RPMI7951 (cell line): ENCODE measurements at regions not wholly inside any gene's neighbourhood (a gene's known extent, or its start where the extent isn't known, plus 50 kb on each side); places are given as distances from the start of the nearest gene placed in this dataset.
"Not testable (repeated sequence)": the region's sequence is repeated elsewhere in the genome, so short reads cannot be mapped to it uniquely, and the experiment has no call there.

Experiments
- DNase-seq: peaks from one replicate; pipeline ENCODE4 v3.0.0-alpha.2; 2012; ENCODE audit warnings: low read depth

DNA sequence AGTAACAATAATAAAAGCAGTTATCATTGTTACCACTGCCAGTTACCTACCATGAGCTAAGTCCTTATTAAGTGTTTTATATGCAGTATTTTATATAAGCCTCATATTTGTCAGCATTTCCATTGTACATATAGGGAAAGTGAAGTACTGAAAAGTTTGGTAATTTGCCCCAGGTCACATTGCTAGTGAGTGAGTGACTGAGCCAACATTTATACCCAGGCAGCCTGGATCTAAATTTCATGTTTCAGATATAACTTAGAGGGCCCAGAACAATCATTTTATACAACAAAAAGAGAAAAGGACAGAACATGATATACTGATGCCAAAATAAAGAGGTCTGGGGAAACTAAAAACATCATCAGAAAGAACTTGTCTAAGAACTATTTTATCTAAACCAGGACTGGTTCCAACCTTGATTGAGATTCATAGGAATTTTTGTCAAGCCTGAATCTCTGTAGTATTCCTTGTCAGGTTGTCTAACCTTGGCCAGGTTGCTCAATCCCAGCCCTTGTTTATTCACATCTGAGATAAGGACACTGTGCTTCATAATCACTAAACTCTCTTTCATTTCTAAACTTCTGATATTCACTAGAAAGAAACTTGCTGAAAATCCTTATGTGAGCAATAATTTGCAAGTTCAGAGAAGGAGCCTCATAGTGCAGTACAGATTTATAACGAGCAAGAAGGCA is 308.2 kb downstream of the IPMK start:
- DNase-seq, result no peak

GRCh38 chr10:57955076-57955475 is 312.6 kb downstream of the IPMK start:
- DNase-seq, result peak; percentile 64

DNA sequence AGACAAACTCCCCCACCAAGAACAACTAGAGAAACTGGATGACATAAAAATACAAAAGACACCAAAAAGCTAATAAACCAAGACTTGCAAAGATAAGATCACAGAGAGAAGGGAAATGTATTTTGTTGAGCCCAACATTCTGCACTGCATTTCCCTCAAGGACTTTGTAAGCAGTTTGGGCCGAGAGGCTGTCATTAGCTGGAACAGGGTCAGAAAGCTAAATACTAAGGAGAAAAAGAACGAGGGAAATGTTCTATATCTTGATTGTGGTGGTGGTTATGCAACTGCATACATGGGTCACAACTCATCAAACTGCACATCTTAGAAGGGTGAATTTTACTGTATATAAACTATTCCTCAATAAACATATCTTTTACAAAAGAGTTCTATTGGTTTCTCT is 315.0 kb downstream of the IPMK start:
- DNase-seq, result peak; percentile 14

- DNase-seq, result no peak
Observed at GRCh38 chr10:57950442-57950974, 317.2 kb downstream of the IPMK start.

- peak; percentile 53 for DNase-seq
Observed at GRCh38 chr10:57948796-57949195, 318.9 kb downstream of the IPMK start.

- DNase-seq, result no peak
Observed at GRCh38 chr10:57946833-57947232, 320.9 kb downstream of the IPMK start.

- no peak for DNase-seq
Observed at GRCh38 chr10:57943701-57944100, 324.0 kb downstream of the IPMK start.

GRCh38 chr10:57925045-57925444 is 342.6 kb downstream of the IPMK start:
- DNase-seq, result no peak

GRCh38 chr10:57921140-57921539 is 346.6 kb downstream of the IPMK start:
- no peak for DNase-seq

DNA sequence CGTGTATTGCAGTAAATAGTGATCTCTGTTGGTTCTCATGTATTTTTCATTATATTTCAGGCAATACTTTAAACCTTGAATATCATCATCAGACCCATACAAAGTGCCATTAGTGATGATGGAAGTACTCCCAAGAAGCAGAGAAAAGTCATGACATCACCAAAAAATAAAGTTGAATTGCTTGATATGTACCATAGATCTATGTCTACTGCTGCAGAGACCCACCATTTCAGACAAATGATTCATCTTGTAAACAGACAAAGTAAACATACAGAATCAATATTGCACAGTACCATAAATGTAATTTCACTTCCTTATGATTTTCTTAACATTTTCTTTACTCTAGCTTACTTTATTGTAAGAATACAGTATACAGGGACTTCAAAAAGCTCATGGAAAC is 347.8 kb downstream of the IPMK start:
- no peak for DNase-seq

DNA sequence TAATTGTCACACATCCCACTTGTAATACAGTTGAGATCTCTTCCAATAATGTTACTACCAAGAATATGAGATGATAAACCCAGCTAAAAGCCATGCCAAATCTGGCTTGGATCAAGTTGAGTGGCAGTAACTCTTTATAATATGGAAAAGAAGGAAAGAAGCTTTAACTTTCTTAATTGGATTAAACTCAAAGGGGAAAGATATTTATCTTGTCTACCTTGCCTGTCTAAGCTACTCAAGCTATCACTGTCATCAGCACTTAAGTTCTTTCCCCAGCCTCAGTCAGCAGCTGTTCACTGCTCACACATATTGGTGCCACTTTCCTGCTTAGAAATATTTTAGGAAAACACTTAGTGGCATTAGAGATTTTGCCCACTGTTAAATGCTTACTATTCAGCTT is 350.7 kb downstream of the IPMK start:
- no peak for DNase-seq

DNA sequence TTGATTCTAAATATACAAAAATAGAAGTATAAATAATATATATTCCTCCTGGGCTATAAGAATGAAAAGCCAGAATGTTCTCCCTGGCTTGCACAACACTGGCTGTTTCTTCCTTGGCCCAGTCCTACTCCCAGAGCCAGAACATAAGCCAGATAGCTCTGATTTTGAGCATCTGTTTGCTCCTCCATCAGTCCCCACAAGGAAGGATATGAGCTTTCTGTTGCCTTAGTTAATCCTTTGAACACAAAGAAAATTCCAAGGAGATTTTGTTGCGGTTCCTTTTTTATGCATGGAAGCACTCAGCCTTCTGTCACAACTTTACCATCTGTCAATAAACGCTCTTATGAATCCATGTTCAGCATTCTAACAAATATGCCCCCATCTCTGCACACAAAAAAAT is 361.8 kb downstream of the IPMK start:
- no peak for DNase-seq

- DNase-seq, result no peak
Observed at GRCh38 chr10:57905010-57905409, 362.7 kb downstream of the IPMK start.

DNA sequence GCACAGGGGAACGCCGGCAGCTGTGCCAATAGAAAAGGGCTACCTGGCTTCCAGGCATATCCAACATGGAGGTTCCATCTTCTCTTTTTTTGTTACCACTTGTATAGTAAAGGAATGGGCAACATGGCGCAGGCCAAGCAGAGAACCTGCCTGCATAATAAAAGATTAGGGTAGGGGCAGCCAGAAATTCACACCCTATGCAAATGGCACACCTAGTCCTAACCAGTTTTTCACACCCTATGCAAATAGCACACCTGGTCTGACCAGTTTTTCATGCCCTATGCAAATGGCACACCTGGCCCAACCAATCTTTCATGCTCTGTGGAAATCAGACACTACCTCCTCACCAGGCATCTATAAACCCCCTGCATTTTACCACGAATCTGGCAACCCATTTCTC is 369.5 kb downstream of the IPMK start:
- DNase-seq, result no peak

DNA sequence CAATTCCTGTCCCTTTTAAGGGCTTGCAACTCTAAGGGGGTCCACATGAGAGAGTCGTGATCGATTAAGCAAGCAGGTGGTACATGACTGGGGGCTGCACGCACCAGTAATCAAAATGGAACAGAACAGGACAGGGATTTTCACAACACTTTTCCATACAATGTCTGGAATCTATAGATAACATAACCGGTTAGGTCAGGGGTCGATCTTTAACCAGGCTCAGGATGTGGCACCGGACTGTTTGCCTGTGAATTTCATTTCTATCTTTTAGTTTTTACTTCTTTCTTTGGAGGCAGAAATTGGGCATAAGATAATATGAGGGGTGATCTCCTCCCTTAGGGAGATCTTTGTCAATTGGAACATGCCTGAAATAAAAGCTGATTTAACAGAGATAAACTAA is 370.1 kb downstream of the IPMK start:
- DNase-seq, result no peak

- DNase-seq, result no peak
Observed at GRCh38 chr10:57894361-57894760, 373.3 kb downstream of the IPMK start.

DNA sequence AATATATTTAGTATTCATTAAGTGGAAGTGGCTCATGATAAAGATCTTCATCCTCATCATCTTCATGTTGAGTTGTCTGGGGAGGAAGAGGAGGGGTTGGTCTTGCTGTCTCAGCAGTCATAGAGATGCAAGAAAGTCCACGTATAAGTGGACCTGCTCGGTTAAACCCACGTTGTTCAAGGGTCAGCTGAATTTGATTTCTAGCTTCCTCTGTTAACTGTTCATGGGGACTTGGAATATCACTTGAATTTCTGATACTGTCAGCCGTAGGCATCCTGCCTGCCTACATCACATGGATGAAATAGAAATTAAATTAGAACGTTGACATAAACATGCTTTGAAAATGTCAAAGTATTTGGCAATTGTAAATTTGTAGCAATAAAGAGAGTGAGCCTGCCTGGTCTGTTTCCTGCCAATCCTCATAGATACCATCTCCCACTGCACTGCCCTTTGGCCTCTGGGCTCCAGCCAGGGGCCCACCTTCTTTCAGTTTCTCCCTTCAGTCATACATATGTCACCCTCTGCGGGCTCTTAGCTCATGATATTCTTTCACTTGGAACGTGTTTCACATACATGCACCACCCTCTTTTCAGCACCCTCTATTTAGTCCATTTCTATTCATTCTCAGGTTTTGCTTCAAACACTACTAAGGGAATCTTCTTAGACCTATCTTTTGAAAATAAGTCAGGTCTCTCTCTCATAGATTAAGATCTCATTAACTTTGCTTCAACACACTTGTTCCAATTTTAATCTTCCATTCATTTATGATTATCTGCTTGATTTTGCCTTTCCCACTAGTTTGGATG is 376.3 kb downstream of the IPMK start:
- peak; percentile 5 for DNase-seq

DNA sequence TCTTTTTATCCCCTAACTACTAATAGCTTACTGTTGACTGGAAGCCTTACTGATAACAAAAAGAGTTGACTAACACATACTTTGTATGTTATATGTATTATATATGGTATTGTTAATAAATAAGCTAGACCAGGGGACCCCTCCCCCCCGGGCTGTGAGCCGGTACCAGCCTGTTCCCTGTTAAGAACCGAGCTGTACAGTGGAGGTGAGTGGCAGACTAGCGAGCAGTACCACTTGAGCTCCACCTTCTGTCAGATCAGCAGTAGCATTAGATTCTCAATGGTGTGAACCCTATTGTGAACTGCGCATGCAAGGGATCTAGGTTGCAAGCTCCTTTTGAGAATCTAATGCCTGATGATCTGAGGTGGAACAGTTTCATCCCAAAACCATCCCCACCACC is 377.0 kb downstream of the IPMK start:
- no peak for DNase-seq

DNA sequence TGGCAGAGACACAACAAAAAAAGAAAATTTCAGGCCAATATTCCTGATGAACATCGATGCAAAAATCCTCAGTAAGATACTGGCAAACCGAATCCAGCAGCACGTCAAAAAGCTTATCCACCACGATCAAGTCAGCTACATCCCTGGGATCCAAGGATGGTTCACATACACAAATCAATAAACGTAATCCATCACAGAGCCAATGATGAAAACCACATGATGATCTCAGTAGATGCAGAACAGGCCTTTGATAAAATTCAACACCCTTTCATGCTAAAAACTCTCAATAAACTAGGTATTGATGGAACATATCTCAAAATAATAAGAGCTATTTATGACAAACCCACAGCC is 382.1 kb downstream of the IPMK start:
- DNase-seq, result not testable (repeated sequence)

DNA sequence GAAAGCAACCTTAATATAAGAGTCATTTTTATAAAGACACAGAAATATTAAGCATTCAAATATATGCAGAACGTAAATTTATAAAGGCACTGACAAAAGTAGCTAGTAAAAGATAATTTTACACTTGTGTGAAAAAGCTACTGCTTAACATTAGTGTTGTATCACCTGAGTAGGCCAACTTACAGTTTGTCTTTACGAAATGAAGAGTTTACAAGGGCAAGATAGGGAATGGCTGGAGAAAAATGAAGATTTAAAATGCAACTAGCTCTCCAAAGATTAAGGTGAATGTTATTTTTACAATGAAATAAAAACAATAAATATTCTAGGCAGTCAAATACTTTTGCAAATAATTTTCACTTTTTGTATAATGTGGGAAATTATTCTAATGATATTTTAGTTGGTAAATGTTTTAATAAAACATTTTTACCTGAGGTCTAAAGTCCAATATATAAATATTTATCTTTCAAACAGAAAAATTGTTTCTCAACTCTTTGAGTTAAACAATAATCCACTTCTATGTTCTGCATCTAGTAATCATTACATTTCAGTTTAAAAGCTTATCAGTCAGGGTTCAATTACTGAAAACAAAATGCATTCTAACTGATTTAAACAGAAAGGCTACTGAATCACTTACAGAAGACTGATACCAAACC is 382.6 kb downstream of the IPMK start:
- DNase-seq, result no peak

DNA sequence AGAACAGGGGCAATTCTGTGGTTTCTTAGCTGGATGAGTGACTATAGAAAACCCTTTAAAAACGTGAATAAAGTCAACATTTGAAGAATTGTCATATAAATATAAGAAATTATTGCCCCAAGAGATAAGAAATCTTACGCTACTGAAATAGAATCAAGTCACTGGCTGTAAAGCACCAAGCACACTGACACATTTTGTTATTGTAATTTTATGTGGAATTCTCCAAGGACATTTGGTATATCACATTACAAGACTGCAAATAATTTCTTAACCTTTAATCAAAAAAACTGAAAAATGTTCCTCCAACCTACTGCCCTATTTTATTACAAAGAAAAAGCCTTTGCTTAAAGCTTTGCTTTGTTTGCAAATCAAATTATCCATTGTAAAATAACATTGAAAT is 383.3 kb downstream of the IPMK start:
- no peak for DNase-seq

DNA sequence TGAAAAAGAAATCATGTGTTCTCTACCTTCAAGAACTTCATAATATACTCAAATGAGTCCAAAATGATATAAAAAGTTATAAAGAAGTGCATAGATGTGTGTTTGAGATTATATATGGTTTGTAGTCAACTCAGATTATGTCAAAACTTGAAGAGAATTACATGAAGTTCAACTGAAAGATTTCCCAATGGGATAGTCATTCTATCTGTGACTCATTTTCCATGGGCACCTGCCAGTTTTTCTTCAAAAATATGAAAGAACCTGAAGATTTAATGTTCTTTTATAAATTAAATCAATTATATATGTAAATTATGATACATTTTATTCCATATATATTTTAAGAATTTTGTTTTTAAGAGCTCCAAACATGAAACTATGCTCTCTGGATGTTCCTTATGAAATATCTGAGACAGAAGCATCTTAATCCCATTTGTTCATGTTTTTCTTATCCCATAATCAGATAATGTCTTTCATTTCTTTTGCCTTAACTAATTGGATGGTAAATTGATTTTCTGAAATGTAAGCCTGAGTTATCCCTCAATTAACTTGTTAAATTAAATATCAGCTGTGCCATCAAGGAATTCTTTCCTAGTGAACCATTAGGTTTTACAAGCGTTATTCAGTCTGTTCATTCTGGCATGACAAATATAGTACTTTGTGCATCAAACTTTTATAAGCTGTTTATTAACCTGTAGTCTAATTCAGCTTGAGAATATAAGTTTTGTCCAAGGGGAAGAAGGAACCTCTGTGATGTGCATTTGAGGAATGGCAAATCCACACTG is 387.1 kb downstream of the IPMK start:
- DNase-seq, result no peak
